Loucy (cell line): ENCODE measurements at regions not wholly inside any gene's neighbourhood (a gene's known extent, or its start where the extent isn't known, plus 50 kb on each side); places are given as distances from the start of the nearest gene placed in this dataset.

ENCODE experiments used
- EZH2phosphoT487 ChIP-seq: fragments of 200-600 bp; IDR thresholded peaks from 2 replicates; pipeline ENCODE4 v1.6.1; 2018; ENCODE audit warnings: antibody characterized with exemption, mild to moderate bottlenecking, moderate library complexity, borderline replicate concordance
- TF ChIP-seq, protein P1 (sequence below): fragments of 200-600 bp; sonication (generic); conservative IDR thresholded peaks from 2 replicates; pipeline ENCODE4 v1.5.1; 2014; ENCODE audit warnings: mild to moderate bottlenecking, antibody characterized with exemption, low read length

DNA sequence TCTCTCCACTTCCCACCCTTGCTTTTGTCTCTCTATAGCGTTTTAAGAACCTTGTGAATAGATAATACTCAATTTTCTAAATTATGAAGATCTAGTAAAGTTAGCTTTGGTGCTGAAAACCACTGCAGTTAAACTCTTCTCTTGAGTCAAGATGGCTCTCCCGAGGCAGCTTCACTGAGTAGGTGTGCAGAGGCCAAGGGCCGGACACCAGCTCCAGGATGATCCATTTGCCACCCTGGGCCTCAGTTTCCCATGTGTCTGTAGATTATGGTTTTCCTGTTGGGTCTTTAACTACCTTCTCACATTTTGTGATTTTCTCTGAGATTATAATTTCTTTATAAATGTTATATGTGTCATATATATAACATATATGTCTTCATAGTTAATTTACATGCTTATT, 68.5 kb upstream of the SH3RF3 start:
- TF ChIP-seq, protein P1, sequence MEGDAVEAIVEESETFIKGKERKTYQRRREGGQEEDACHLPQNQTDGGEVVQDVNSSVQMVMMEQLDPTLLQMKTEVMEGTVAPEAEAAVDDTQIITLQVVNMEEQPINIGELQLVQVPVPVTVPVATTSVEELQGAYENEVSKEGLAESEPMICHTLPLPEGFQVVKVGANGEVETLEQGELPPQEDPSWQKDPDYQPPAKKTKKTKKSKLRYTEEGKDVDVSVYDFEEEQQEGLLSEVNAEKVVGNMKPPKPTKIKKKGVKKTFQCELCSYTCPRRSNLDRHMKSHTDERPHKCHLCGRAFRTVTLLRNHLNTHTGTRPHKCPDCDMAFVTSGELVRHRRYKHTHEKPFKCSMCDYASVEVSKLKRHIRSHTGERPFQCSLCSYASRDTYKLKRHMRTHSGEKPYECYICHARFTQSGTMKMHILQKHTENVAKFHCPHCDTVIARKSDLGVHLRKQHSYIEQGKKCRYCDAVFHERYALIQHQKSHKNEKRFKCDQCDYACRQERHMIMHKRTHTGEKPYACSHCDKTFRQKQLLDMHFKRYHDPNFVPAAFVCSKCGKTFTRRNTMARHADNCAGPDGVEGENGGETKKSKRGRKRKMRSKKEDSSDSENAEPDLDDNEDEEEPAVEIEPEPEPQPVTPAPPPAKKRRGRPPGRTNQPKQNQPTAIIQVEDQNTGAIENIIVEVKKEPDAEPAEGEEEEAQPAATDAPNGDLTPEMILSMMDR = no peak
- TF ChIP-seq EZH2phosphoT487 = no peak
